HFFc6 (cell line): ENCODE measurements at regions not wholly inside any gene's neighbourhood (a gene's known extent, or its start where the extent isn't known, plus 50 kb on each side); places are given as distances from the start of the nearest gene placed in this dataset.

Experiments used
- DNase-seq: peaks from one replicate; pipeline ENCODE4 v3.0.0-alpha.2; 2018
- H3K27ac Mint-ChIP-seq: 2 replicates; pipeline ENCODE4 v1.8.0; 2020; ENCODE audit warnings: mild to moderate bottlenecking, mixed read lengths
- H3K27me3 Mint-ChIP-seq: 2 replicates; pipeline ENCODE4 v1.8.0; 2021; ENCODE audit warnings: mild to moderate bottlenecking, moderate library complexity, mixed read lengths; ENCODE audit not compliant: insufficient read depth
- H3K36me3 Mint-ChIP-seq: 2 replicates; pipeline ENCODE4 v1.8.0; 2021; ENCODE audit warnings: low read depth, mixed read lengths
- H3K4me1 Mint-ChIP-seq: 2 replicates; pipeline ENCODE4 v1.8.0; 2020; ENCODE audit warnings: low read depth, mixed read lengths
- H3K4me3 Mint-ChIP-seq: 2 replicates; pipeline ENCODE4 v1.8.0; 2020; ENCODE audit warnings: mild to moderate bottlenecking, moderate library complexity, mixed read lengths
- H3K9me3 Mint-ChIP-seq: 2 replicates; pipeline ENCODE4 v1.8.0; 2020; ENCODE audit warnings: mild to moderate bottlenecking, mixed read lengths
- CTCF ChIP-seq: fragments of 200-600 bp; sonication (generic); IDR thresholded peaks from 2 replicates; pipeline ENCODE4 v1.5.0; 2021; ENCODE audit warnings: antibody characterized with exemption, mild to moderate bottlenecking

DNA sequence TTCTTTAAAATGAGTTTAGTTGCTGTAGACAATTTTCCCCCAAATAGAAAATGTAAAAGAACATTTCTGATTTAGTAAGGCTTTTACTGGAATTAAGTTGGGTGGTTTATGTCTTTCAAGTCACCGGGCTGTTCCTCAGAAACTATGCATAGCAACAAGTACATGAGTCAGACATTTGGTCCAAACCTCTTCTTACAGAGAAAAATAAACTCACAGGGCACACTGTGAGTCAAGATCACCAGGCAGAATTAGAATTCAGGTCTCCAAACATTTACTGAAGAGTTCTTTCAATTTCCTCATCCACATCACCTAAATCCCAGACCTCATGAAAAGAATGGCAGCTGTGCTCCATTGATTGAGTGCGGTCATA is 476.1 kb upstream of the SOX5 start:
- no peak for TF ChIP-seq CTCF
- Mint-ChIP-seq H3K36me3 (no peaks in the 10 kb centered on the region), H3K9me3 (peaks cover 21% of the 10 kb centered on the region), H3K27ac (no peak overlapping the region), H3K4me1 (no peaks in the 10 kb centered on the region), H3K27me3 (no peaks in the 10 kb centered on the region), H3K4me3 (no peak overlapping the region)
- no peak for DNase-seq

DNA sequence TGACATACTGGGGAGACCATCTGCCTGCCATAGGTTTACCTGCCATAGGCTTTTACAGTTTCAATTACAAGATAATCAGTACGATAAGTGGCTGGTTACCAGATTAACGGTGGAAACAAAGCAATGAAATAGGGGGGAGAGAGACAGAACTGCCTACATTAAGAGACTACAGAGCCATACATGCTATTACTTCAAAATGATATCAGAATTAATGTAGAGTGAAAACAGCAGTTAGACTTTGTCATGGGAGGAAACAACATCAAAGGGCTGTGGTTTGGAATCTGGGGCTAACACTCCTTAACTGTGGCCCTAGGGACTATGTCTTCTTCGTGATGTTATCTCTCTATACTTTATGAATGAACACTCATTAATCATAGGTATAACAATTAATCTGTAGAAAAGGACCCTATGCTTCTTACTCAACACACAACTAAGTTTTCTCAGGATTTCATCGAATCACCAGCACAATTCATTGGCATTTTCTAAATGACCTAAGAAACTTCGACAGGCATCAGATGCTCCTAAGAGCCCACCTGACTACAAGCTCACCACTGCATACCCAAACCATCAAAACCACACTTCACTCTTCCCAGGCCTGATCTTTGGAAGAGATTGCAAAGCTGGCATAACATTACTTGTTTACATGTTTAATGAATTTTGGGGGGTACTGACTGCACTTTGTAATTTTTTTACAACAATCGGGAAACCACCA is 475.6 kb upstream of the SOX5 start:
- no peak for DNase-seq
- TF ChIP-seq CTCF = no peak
- H3K27me3 Mint-ChIP-seq = no peaks in the 10 kb centered on the region
- H3K9me3 Mint-ChIP-seq = peaks cover 20% of the 10 kb centered on the region
- no peaks in the 10 kb centered on the region for H3K4me1 Mint-ChIP-seq
- no peak overlapping the region for H3K4me3 Mint-ChIP-seq
- H3K27ac Mint-ChIP-seq = no peak overlapping the region
- H3K36me3 Mint-ChIP-seq = no peaks in the 10 kb centered on the region

DNA sequence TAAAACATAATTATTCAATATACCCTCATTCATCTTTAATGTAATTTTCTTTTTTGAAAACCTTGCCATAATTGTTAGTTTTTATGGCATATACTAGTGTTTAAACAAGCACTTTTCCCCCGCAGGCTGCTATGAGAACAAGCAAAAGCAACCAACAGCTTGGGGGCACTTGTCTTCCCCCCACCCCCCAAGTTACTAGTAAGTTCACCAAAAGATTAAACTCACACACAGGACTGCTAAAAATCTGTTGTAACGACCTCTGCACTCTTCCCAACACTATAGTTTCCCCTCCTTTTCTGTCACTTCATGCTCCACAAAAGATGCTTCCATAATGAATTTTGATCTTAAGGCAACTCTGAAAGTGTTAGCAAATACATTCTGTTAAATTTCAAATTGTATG is 474.9 kb upstream of the SOX5 start:
- H3K4me3 Mint-ChIP-seq = no peak overlapping the region
- H3K36me3 Mint-ChIP-seq = no peaks in the 10 kb centered on the region
- no peaks in the 10 kb centered on the region for H3K27me3 Mint-ChIP-seq
- no peak overlapping the region for H3K27ac Mint-ChIP-seq
- H3K4me1 Mint-ChIP-seq = no peaks in the 10 kb centered on the region
- H3K9me3 Mint-ChIP-seq = peaks cover 21% of the 10 kb centered on the region
- DNase-seq = no peak
- no peak for TF ChIP-seq CTCF

- peaks cover 26% of the 10 kb centered on the region for H3K9me3 Mint-ChIP-seq
- no peak overlapping the region for H3K4me3 Mint-ChIP-seq
- no peak overlapping the region for H3K27ac Mint-ChIP-seq
- no peaks in the 10 kb centered on the region for H3K27me3 Mint-ChIP-seq
- no peaks in the 10 kb centered on the region for H3K4me1 Mint-ChIP-seq
- DNase-seq = no peak
- no peak for TF ChIP-seq CTCF
- no peaks in the 10 kb centered on the region for H3K36me3 Mint-ChIP-seq
These were observed 474.1 kb upstream of the SOX5 start for GRCh38 chr12:24423611-24424010.

- no peak overlapping the region for H3K27ac Mint-ChIP-seq
- H3K36me3 Mint-ChIP-seq = no peaks in the 10 kb centered on the region
- TF ChIP-seq CTCF = no peak
- DNase-seq = no peak
- no peaks in the 10 kb centered on the region for H3K27me3 Mint-ChIP-seq
- H3K9me3 Mint-ChIP-seq = peaks cover 26% of the 10 kb centered on the region
- H3K4me1 Mint-ChIP-seq = no peaks in the 10 kb centered on the region
- H3K4me3 Mint-ChIP-seq = no peak overlapping the region
These were observed 472.3 kb upstream of the SOX5 start for GRCh38 chr12:24421759-24422158.

DNA sequence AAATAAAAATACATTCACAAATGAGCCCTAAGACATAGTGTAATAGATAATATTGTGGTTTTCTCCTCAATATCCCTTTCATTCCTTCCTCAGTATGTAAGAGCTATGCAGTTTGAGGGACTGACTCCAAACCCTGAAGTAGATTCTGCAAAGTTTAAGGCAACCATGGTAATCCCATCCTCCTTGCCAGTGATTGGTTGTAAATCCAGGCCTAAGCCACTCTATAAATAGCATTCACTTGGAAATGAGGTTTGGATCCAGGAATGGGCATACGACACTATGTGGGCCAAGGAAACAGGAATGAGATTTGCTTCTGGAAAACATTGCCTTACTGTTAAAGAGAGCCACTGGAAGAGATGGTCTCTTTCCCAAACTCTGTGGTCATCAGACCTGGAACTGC is 468.7 kb upstream of the SOX5 start:
- Mint-ChIP-seq H3K27me3 (no peaks in the 10 kb centered on the region), H3K4me3 (no peak overlapping the region), H3K9me3 (peaks cover 35% of the 10 kb centered on the region), H3K27ac (no peak overlapping the region), H3K4me1 (no peaks in the 10 kb centered on the region), H3K36me3 (no peaks in the 10 kb centered on the region)
- no peak for DNase-seq
- TF ChIP-seq CTCF = no peak
